GM21528 (cell line): ENCODE measurements at regions not wholly inside any gene's neighbourhood (a gene's known extent, or its start where the extent isn't known, plus 50 kb on each side); places are given as distances from the start of the nearest gene placed in this dataset.

Source experiments
- ATAC-seq: cut with Tn5 transposase; IDR thresholded peaks from one replicate; pipeline ENCODE4 v1.9.1; 2021; ENCODE audit warnings: mild to moderate bottlenecking, moderate library complexity; ENCODE audit not compliant: unreplicated experiment, low FRiP score

DNA sequence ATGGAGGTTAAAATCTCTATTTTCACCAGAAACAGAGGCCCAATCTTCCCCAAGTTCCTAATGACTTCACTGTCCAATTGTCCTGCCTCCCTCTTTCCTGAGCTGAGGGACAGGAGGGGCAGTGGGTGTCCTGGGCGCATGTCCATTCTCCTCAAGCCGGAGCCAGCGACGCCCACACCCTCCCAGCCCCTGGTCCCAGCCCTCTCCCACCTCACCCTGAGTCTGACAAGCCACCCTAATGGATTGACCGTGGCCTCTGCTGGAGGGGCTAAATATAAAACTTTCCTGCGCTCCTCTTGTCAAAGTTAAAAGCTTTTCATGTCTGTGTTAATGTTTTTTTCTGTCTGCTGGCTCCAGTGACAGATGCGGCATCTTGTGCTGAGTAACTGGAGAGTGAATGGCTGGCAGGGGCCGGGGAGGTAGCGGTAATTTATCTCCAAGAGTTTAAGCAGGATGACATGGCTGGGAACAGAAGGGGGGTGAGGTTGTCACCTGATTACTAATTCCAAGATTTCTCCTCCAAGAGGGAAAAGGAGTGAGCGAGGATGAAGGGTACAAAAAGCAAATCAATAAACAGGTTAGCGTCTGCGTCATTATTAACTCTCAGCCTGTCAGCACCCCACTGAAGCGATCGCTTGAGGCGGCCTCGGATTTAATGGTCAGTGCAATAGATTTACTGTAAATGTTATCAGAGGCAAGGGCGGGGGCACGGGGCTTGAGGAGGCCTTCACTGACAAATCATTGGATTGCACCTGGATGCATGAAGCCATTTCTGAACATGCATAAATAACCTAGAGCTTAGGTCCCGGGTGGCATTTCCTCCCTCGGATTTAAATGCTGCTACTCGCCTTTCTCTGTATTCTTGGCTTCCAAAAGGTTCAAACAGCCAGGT lies 118.1 kb upstream of the MAFB start:
- no peak for ATAC-seq

DNA sequence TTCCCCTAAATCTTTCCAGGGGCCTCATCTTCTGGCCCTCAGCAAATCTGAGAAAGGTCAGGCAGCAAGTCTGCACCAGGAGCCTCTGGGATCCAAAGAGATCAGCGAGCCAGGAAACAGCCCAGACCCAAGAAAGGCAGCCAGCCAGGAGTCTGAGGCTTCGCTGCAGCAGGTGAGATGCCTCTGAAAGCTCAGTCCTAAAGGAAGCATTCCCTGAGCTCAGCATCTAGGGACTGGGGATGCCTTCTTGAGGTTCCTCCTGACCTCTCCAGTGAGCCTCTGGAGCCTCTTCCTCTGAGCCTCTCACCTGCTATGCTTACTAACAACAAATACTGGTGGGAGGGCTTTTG lies 118.8 kb upstream of the MAFB start:
- ATAC-seq: no peak

DNA sequence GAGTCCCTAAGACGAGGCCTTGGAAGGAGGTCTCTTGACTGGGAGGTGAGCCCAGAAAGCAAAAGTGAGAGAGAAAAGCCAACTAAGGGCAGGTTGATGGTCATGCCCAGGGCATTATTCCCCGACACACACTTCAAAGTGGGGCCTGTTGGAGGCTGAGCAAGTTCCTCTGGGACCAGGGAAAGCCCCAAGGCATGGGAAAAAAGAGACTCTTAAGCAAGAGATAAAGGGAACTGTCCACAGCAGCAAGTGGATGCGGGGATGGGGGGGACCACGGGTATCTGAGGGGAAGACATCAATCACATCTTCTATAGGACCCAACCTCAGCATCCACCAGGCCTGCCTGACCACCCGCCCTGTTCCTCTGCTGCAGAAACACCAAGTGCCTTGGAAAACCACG lies 119.9 kb upstream of the MAFB start:
- ATAC-seq: no peak

- no peak for ATAC-seq
Observed at GRCh38 chr20:40809361-40809760, 120.3 kb upstream of the MAFB start.

GRCh38 chr20:40810332-40811000 lies 121.4 kb upstream of the MAFB start:
- no peak for ATAC-seq

GRCh38 chr20:40811004-40811403 lies 122.0 kb upstream of the MAFB start:
- ATAC-seq: no peak

DNA sequence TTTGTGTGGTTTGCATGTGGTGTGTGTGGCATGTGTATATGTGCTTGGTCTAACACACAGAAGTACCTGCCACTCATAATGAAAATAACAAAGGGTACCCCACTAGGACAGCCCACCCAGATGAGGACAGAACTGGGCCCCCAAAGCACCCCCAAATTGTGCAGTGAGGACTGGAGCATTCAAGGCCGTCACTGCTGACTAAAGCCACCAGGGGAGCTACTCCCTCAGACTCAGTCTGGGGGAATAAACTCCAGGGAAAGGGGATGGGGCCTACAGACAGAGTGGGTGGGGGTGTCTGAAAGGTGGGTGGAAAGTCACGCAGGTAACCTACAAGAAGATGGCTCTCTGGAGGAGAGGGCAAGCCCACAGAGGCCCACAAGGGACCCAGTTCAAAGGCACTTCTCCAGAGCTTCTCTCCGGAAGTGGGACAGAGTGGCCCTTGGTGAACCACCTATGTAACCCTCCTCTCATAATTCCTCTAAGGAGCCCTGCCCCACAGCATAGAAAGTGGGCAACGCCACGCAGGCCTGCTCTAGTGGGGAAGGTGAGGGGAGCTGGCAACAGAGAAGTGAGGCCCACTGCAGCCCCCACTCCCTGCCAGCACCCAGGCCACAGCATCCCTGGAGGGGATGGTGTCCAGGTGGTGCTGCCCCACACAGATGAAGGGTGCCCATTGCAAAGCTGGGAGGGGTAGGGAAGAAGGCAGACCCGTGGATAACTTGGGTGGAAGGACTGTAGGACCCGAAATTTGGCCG lies 122.8 kb upstream of the MAFB start:
- no peak for ATAC-seq

- ATAC-seq: no peak
Observed at GRCh38 chr20:40812415-40812925, 123.4 kb upstream of the MAFB start.

- no peak for ATAC-seq
Observed at GRCh38 chr20:40813029-40813431, 124.0 kb upstream of the MAFB start.

- ATAC-seq: no peak
Observed at GRCh38 chr20:40813708-40814630, 124.9 kb upstream of the MAFB start.

DNA sequence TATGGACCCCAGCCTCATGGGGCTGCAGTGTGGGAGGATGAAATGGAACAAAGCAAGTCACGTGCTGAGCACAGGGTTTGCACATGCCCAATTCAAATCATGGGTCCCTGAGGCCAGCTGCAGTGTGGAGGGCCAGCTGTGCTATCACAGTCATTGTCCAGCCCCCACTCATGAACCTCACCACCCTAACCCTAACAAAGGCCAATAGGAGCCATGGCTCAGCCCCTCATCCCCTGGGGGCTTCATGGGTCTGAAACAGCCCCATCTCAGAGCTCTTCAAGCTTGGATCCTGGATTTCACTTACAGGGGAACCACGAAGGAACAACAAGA lies 125.6 kb upstream of the MAFB start:
- no peak for ATAC-seq

GRCh38 chr20:40815156-40816038 lies 126.4 kb upstream of the MAFB start:
- no peak for ATAC-seq

GRCh38 chr20:40816039-40816352 lies 127.0 kb upstream of the MAFB start:
- ATAC-seq: no peak

DNA sequence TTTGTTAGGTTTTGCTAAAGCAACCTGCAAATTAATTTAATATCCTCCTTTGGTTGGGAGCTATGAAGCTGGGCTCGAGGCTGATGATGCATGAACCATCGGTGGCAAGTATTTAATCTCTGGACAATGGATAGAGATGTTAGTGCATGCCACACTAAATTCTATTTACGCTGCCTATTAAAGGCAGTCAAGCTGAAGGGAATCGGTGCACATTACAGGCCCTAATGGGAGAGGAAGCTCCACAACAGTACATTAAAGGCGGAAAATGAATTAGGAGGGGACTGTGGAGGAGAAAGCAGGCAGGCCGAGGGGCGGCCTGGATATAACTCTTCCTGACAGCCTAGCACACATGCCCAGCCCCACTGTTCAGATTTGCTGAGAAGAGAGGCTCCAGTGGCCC lies 132.4 kb upstream of the MAFB start:
- no peak for ATAC-seq

- no peak for ATAC-seq
Observed at GRCh38 chr20:40826699-40827098, 137.7 kb upstream of the MAFB start.

GRCh38 chr20:40835321-40835720 lies 146.3 kb upstream of the MAFB start:
- ATAC-seq: no peak

DNA sequence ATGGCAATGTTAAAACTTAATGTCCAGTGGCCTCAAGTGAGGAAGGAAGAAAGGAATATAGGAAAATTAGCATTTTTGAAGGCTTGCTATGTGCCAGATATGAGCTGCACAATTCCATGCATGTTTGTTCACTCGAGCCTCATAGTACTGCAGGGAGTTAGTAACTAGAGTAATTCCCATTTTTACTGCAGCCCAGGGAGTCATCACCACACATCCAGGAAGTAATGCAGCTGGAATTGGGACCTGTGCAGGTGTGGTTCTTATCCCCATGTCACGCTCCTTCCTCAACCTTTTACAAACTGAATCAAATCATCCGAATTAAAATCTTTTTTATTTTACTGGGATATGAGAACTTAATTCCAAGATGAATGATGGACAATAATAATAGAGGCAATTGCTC lies 149.5 kb upstream of the MAFB start:
- ATAC-seq: no peak

DNA sequence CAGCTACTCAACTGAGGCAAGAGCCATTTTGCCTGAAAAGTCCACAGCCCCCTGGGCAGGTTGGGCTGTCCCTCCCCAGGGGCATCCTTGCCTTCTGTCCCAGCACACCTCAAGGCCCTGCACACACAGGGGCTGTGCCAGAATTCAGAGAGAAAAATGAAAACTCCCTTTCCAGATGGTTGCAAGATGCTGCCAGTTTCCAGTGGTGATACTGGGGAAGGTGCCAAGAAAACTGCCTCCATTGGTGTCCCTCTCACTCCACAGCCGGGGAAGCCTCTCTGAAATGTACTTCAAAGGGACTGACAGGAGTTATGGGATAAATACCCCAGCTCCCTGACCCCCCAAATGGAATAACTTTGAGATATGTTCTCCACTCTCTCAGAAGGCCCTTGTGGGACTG lies 154.2 kb upstream of the MAFB start:
- ATAC-seq: no peak

DNA sequence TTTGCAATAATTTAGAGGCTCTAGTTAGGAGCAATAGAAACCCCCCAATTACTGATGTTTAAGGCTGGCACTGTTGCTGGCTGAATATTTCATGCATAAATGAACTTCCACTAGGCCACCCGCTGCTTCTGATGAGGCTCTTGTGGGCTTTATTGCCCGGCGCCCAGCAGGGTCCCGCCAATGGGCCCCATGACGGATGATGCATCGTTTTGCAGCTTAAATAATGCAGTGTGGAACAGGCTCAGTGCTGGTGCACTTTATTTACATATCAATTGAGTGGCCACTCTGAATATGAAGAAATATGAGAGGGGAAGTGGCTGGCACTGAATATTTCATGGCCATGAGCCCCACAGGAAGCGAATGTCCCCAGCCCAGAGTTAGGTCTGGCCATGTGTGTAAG lies 155.3 kb upstream of the MAFB start:
- no peak for ATAC-seq

- ATAC-seq: no peak
Observed at GRCh38 chr20:40848096-40848495, 159.1 kb upstream of the MAFB start.
